ENCODE measurements at regions not wholly inside any gene's neighbourhood (a gene's known extent, or its start where the extent isn't known, plus 50 kb on each side); places are given as distances from the start of the nearest gene placed in this dataset.

DNA sequence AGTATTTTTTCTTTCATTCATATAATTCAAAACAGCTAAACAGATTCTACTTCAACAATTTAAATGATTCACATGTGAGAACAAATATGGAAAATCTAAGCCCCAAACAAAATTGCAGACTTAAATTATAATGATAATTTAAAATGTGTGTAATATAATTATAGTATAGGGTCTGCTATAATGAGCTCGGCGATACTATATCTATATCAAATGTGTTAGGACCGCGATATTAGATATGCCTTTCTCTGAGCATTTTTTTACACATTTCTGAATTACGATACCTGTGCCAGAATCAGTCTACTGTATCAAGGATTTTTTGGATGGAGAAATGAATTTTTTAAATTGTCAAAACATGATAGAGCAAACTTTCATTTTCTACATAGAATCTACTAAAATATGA, 808.8 kb upstream of the POU3F3 start:
- DNase-seq (ENCODE audit: low spot score), result no peak

GRCh38 chr2:104046466-104046865, 807.4 kb upstream of the POU3F3 start:
- DNase-seq (ENCODE audit: low spot score), result no peak

GRCh38 chr2:104047516-104047915, 806.4 kb upstream of the POU3F3 start:
- DNase-seq (ENCODE audit: low spot score), result no peak

- DNase-seq (ENCODE audit: low spot score), result no peak
These were observed 804.5 kb upstream of the POU3F3 start for GRCh38 chr2:104049438-104049837.

DNA sequence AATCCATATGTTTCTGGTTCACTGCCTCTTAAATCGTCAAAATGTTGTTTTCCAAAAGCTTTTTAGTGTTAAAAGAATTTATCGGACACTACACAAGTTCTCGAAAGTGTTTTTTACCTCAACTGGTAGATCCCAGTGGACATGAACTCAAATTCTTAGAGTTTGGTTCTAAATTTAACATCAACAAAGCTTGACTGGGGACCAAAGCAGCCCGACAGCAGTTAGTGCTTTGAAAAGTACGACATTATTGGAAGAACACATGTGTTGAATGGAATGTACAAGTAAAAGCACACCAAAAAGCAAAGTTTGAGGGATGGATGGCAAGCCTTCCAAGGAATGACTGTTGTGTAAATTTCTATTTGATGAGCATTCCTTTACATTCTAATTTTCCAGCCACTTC, 803.9 kb upstream of the POU3F3 start:
- DNase-seq (ENCODE audit: low spot score), result no peak

DNA sequence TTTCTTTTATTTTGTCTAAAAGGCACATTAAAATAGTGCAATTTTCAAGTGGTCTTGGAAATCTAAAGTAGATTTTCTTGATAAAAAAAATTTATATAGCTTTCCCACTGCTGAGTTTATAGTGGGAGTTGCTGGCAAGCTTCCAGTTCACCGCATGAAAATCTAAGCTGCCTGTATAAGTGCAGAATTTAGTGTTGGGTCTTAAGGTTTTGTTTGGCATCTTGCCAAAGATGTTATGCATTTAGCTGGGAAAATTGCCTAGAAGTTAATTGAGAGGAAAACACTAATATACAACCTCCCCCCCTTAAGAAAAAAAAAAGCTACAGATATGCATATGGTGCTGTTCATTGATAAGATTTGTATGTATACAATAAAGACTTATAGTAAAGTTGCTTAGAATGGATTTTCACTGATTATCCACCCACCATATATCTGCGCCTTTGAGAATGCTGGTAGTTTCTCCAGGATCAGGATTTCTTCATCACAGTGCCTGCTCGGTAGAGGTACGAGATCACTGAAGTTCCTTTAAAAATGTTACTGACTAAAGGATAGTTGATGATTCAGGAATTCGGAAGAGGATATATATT, 803.2 kb upstream of the POU3F3 start:
- no peak for DNase-seq (ENCODE audit: low spot score)

- DNase-seq (ENCODE audit: low spot score), result no peak
These were observed 802.1 kb upstream of the POU3F3 start for GRCh38 chr2:104051766-104052165.

- no peak for DNase-seq (ENCODE audit: low spot score)
These were observed 801.6 kb upstream of the POU3F3 start for GRCh38 chr2:104052356-104052755.

DNA sequence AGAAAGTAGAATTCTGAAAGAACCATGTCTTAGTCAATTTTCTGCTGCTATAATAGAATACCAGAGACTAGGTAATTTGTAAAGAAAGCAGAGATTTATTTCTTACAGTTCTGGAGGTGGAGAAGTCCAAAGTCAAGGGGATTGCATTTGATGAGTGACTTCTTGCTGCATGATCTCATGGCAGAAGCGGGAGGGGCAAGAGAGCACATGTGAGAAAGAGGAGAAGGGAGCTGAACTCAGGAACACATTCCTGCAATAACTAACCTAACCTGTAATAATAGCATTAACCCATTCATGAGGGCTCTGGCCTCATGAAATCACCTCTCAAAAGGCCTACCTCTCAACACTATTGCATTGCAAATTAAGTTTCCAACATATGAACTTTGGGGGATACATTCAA, 797.5 kb upstream of the POU3F3 start:
- no peak for DNase-seq (ENCODE audit: low spot score)

DNA sequence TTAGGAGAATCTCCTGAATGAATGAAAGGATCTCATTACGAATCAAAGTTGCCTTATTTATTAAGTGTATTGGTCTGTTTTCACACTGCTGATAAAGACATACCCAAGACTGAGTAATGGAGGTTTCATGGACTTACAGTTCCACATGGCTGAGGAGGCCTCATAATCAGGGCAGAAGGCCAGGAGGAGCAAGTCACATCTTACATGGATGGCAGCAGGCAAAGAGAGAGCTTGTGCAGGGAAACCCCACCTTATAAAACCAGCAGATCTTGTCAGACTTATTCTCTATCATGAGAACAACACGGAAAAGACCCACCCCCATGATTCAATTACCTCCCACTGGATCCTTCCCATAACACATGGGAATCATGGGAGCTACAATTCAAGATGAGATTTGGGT, 785.2 kb upstream of the POU3F3 start:
- DNase-seq (ENCODE audit: low spot score), result no peak

- no peak for DNase-seq (ENCODE audit: low spot score)
These were observed 776.3 kb upstream of the POU3F3 start for GRCh38 chr2:104077573-104077972.

- no peak for DNase-seq (ENCODE audit: low spot score)
These were observed 775.3 kb upstream of the POU3F3 start for GRCh38 chr2:104078431-104079157.

GRCh38 chr2:104088745-104089144, 765.2 kb upstream of the POU3F3 start:
- no peak for DNase-seq (ENCODE audit: low spot score)

DNA sequence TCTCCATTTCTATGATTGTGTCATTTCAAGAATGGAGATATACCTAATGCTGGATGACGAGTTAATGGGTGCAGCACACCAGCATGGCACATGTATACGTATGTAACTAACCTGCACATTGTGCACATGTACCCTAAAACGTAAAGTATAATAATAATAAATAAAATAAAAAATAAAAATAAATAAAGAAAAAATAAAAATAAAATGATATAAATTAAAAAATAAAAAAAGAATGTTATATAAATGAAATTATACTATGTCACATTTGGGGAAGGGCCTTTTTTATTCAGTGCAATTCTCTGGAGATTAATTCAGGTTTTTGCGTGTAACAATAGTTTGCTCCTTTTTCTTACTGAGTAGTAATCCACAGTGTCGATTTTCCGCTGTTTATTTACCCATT, 763.5 kb upstream of the POU3F3 start:
- DNase-seq (ENCODE audit: low spot score), result no peak

DNA sequence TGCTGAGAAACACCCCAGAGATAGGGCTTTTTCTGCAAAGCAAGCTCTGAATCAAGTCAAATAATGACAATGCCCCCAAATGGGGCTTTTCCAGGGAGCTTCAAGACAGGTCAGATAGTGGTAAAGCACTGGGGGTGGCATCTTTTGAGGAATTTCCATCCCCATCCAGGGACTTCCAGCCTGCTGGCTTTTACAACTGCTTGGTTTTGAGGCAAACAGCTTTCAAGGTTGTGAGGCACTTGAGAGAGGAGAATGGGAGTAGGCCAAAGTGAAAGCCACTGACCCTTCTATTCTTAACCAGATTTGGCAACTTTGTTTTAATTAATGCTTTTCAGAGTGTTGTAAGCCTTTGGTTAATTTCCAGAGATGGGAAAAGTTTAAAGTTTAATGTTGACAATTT, 762.0 kb upstream of the POU3F3 start:
- no peak for DNase-seq (ENCODE audit: low spot score)

DNA sequence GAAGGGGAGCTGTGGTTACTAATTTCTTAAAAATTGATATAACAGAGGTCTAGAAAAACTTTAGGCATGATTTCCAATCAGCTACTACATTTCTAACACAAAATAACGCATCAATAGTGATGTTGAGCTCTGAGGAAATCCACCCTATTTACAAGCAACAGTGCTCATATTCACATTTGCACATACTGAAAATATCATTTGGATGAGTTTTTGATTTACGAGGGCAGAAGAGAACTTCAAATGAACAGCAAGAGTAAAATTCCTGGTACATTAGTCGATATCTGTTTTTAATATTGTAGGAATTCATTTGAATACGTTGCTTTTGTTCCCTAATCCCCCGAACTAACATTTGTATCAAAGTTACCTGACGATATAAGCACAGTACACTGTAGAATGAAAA, 761.0 kb upstream of the POU3F3 start:
- DNase-seq (ENCODE audit: low spot score), result no peak

- DNase-seq (ENCODE audit: low spot score), result no peak
These were observed 751.3 kb upstream of the POU3F3 start for GRCh38 chr2:104102615-104103014.

- no peak for DNase-seq (ENCODE audit: low spot score)
These were observed 744.6 kb upstream of the POU3F3 start for GRCh38 chr2:104109356-104109755.

DNA sequence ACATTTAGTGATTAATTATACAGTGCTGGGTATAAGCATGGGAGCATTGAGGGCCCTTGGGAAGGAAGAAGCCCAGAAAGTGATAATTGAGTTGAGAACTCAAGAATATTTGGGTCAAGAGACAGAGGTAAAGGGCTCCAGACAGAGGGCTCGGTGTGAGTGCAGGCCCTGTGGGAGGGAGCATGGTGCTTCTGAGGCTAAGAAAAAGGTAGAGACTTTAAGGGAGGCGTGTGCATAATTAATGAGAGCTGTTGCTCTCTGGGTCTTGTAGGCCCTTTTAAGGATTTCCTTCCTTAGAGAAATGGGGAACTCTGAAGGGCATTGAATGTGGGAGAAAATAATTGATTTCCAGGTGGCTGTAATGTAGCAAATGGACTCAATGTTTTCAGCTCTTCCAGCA, 735.0 kb upstream of the POU3F3 start:
- no peak for DNase-seq (ENCODE audit: low spot score)

DNA sequence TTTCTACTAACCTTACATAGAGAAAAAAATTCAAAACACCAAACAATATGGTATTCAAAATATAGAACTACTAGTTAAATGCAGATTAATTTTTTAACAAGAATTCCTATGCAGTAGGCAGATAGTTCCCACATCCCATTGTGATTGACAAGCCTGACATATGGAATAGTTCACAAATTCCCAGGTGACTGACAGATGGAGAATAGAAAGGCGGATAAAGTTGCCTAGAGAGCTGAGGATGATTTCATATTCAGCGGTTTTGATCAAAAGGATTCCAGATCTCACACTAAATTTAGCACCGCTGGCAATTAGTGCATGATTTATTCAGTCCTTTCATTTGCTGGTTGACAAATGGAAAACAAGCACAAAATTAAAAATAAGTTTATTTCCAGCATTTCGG, 733.7 kb upstream of the POU3F3 start:
- no peak for DNase-seq (ENCODE audit: low spot score)

DNA sequence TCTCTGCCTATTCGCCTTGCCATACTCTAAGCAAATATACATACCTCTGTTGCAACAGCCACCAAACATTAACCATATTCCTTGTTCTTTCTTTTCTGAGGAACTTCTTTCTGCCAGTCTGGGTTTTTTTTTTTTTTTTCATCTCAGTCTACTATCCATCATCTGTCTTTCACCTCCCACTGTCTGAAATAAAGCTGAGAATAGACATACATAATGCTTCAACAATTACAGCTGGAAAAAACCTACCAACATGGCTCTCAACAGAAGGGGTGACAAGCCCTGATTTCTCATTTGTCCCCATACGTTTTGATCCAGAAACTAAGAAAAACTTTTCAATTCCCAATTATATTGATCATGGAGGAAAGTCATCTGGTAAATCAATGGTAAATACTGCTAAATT, 728.8 kb upstream of the POU3F3 start:
- DNase-seq (ENCODE audit: low spot score), result no peak

DNA sequence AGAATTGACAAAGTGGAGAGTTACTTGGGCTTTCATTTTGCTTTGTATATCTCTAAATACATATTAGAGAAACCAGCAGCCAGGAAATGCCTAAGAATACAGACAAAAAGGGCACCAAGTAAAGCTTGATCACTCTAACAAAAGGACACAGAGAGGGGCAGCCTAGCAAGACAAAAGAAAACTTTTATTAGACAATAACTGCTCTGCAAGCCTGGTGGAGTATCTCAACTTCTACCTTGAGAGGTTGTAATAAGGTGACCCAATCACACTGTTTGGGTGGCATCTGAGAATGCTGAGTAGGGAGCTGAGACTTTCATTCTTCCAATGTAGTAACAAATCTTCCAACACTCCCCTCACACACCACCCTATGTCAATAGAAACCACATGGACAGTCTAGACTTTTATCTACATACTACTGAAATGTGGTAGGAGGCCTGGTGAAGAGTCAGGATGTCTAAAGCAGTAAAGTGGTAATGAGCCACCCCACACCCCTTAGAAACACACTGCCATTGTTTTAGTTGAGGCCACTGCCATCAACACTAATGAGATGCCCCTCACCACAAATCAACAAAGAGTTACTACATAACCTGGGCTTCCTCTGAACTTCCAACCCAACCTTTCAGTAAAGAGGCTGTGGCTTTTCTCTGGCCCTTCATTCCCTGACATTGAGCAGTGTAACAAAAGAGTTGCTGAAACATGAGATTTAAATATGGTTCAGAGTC, 726.7 kb upstream of the POU3F3 start:
- no peak for DNase-seq (ENCODE audit: low spot score)

GRCh38 chr2:104140361-104140760, 713.6 kb upstream of the POU3F3 start:
- no peak for DNase-seq (ENCODE audit: low spot score)

DNA sequence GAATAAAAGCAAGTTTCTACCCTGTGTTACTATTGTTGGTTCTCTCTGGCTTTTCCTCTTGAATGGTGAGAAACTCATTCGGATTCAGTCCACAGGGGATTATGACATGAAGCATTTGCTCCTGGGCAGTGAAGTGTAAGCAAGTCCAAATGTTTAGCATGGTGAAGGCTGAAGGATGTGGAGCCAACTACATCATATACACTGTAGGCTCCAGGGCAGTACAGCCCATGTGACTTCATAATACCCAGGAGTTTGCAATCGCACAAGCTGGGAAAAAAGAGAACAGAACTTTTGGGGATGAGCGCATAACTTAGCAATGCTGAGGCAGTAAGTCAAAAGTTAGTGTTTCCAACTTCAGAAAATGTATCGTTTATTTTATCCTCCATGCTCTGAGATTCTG, 695.7 kb upstream of the POU3F3 start:
- no peak for DNase-seq (ENCODE audit: low spot score)
